ENCODE measurements at regions not wholly inside any gene's neighbourhood (a gene's known extent, or its start where the extent isn't known, plus 50 kb on each side); places are given as distances from the start of the nearest gene placed in this dataset.
A peak's percentile ranks its signal among the peaks of the same experiment; 100 is the strongest.

DNA sequence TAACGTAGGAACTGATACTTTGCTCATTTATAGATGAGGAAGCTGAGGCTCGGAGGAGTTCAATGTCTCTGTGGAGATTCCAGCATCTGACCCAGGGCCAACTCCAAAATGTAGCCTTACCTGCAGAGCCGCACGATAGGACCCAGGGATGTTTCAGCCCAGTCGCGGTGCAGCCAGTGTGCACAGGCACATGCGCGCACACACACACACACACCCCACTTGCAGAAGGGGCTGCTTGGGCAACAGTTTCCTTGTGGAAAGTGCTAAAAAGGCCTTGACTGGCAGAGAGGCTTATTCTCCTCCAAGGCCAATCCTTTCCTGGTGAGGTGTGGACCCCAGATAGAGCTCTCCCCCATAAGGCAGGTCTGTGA is 101.7 kb downstream of the ZFP36L2 start:
- TF ChIP-seq POLR2AphosphoS5 (IDR thresholded peaks at IDR 0.05; ENCODE audit: low read depth, low read length), result no peak
- TF ChIP-seq, protein P1, sequence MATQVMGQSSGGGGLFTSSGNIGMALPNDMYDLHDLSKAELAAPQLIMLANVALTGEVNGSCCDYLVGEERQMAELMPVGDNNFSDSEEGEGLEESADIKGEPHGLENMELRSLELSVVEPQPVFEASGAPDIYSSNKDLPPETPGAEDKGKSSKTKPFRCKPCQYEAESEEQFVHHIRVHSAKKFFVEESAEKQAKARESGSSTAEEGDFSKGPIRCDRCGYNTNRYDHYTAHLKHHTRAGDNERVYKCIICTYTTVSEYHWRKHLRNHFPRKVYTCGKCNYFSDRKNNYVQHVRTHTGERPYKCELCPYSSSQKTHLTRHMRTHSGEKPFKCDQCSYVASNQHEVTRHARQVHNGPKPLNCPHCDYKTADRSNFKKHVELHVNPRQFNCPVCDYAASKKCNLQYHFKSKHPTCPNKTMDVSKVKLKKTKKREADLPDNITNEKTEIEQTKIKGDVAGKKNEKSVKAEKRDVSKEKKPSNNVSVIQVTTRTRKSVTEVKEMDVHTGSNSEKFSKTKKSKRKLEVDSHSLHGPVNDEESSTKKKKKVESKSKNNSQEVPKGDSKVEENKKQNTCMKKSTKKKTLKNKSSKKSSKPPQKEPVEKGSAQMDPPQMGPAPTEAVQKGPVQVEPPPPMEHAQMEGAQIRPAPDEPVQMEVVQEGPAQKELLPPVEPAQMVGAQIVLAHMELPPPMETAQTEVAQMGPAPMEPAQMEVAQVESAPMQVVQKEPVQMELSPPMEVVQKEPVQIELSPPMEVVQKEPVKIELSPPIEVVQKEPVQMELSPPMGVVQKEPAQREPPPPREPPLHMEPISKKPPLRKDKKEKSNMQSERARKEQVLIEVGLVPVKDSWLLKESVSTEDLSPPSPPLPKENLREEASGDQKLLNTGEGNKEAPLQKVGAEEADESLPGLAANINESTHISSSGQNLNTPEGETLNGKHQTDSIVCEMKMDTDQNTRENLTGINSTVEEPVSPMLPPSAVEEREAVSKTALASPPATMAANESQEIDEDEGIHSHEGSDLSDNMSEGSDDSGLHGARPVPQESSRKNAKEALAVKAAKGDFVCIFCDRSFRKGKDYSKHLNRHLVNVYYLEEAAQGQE (IDR thresholded peaks at IDR 0.05; ENCODE audit: insufficient read depth in 1 of 2, low read depth in 2 of 2, low read length in 2 of 2), result no peak
- TF ChIP-seq SIN3A (IDR thresholded peaks at IDR 0.05; ENCODE audit: borderline replicate concordance, insufficient read depth, low read length), result no peak
- TF ChIP-seq TAF1 (IDR thresholded peaks at IDR 0.05; ENCODE audit: borderline replicate concordance, insufficient read depth, low read length), result no peak
- TF ChIP-seq FOXP2 (optimal IDR thresholded peaks at IDR 0.05; ENCODE audit: borderline replicate concordance, extremely low read depth, extremely low read length, insufficient read depth), result no peak

DNA sequence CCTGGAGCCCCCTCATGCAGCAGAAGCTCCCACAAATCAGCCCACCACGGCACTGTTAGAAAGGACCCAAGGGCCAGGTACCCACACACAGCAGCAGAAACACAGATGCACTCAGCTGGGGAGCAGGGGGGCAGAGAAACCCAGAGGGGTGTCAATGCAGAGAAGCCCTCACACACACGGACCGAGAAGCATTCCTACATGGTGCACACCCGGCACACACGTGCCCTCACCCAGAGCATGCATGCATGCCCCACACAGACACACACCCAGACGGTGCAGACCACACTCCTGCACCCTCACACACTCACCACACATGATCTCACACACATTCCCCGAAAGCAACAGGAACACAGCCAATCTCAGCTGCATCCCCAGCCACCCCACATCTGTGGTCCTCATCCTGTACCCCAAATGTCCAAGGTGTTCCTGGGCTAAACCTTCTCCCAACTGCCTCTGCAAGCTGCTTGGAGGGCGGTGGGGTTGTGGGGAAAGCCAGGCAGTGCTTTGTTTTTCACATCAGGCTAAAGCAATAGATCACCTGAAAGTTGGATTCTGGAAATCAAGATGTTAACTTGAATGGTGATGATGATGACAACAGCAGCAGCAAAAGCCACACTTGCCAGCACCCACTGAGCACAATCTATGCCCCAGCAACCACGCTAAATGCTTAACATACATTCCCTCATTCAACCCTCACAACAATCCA is 102.3 kb downstream of the ZFP36L2 start:
- TF ChIP-seq SIN3A (IDR thresholded peaks at IDR 0.05; ENCODE audit: borderline replicate concordance, insufficient read depth, low read length) (no peak), FOXP2 (optimal IDR thresholded peaks at IDR 0.05; ENCODE audit: borderline replicate concordance, extremely low read depth, extremely low read length, insufficient read depth) (no peak), TAF1 (IDR thresholded peaks at IDR 0.05; ENCODE audit: borderline replicate concordance, insufficient read depth, low read length) (no peak)
- TF ChIP-seq, protein P1 (IDR thresholded peaks at IDR 0.05; ENCODE audit: insufficient read depth in 1 of 2, low read depth in 2 of 2, low read length in 2 of 2), result no peak

DNA sequence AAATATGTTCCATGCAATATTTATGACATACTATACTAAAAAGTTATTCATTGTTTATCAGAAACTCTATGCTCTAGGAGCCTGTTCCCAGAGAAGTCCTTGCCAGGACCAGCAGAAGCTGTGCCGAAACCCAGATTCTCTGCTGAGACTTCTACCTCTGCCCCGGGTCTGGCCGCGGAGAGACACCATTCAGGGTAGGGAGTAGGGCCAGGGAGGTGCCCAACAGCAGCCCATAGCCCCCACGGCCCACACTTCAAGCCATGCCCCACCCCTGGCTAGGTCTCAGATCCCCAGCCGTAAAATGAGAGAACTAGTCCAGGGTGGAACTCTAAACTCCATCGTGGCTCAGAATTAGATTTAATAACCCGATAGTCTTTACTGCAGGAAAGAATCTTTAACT is 102.9 kb downstream of the ZFP36L2 start:
- no peak for TF ChIP-seq SIN3A (IDR thresholded peaks at IDR 0.05; ENCODE audit: borderline replicate concordance, insufficient read depth, low read length)
- no peak for TF ChIP-seq TAF1 (IDR thresholded peaks at IDR 0.05; ENCODE audit: borderline replicate concordance, insufficient read depth, low read length)
- TF ChIP-seq FOXP2 (optimal IDR thresholded peaks at IDR 0.05; ENCODE audit: borderline replicate concordance, extremely low read depth, extremely low read length, insufficient read depth), result no peak
- TF ChIP-seq, protein P1 (IDR thresholded peaks at IDR 0.05; ENCODE audit: insufficient read depth in 1 of 2, low read depth in 2 of 2, low read length in 2 of 2), result no peak
- TF ChIP-seq POLR2AphosphoS5 (IDR thresholded peaks at IDR 0.05; ENCODE audit: low read depth, low read length), result no peak

DNA sequence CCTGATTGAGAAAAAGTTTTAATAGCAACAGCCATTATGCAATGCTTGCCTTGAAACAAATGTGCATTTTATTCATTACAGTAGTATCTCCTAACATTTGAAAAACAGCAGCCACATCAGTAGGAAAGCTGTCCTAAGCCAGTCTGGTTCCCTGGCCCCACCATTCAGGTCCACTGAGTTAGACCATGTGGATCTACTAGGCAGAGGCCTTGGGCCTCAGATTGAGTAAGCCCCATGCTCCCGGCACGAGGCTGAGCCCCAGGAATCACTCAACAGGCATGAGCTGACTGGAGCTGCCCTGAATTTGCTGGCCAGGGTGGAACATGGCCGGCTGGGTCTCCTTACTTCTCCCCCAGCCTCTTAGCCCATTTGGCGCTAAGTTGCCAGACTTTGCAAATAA is 103.4 kb downstream of the ZFP36L2 start:
- no peak for TF ChIP-seq TAF1 (IDR thresholded peaks at IDR 0.05; ENCODE audit: borderline replicate concordance, insufficient read depth, low read length)

DNA sequence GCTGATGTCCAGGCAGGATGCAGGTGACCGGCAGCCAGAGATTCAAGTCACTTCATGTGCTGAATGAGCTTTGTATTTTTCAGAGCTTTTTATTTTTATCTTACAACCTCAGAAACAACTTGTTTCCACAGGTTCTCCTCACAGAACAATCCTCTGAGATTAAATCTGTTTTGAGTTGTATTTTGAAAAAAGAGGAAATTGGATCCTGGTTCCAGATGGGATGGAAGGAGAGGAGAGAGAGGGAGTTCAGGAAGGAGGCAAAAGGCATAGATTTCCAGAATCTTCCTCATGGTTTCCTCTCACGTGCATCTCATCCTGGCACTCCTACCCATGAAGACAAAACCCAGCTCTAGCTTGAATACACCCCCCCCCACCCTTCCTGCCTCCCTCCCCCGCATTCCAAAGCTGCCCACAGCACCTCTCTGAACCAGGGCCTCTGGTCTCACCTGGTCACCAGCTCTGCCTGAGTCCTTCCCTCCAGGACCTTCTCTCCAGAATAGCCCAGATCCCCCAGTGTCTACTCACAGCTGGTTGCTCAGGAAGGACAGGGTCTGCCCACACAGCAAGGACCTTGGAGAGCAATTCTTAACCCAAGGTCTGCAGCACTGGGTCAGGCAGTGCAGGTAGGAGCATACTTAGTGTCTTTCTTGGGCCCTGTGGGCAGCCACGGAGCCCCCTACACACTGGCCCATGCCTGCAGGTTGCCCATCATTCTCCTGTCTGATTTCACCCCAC is 104.7 kb downstream of the ZFP36L2 start:
- TF ChIP-seq SIN3A (IDR thresholded peaks at IDR 0.05; ENCODE audit: borderline replicate concordance, insufficient read depth, low read length), result no peak
- TF ChIP-seq, protein P1 (IDR thresholded peaks at IDR 0.05; ENCODE audit: insufficient read depth in 1 of 2, low read depth in 2 of 2, low read length in 2 of 2), result peak; percentile 76 to 91

Data from PFSK-1 (cell line).